ENCODE measurements at regions not wholly inside any gene's neighbourhood (a gene's known extent, or its start where the extent isn't known, plus 50 kb on each side); places are given as distances from the start of the nearest gene placed in this dataset.
"Not testable (repeated sequence)": the region's sequence is repeated elsewhere in the genome, so short reads cannot be mapped to it uniquely, and the experiment has no call there.

- DNase-seq (ENCODE audit: low read depth in 2 of 2, low spot score in 1 of 2): no peak
Observed at GRCh38 chr5:131107128-131107527, 57.9 kb downstream of the HINT1 start.

DNA sequence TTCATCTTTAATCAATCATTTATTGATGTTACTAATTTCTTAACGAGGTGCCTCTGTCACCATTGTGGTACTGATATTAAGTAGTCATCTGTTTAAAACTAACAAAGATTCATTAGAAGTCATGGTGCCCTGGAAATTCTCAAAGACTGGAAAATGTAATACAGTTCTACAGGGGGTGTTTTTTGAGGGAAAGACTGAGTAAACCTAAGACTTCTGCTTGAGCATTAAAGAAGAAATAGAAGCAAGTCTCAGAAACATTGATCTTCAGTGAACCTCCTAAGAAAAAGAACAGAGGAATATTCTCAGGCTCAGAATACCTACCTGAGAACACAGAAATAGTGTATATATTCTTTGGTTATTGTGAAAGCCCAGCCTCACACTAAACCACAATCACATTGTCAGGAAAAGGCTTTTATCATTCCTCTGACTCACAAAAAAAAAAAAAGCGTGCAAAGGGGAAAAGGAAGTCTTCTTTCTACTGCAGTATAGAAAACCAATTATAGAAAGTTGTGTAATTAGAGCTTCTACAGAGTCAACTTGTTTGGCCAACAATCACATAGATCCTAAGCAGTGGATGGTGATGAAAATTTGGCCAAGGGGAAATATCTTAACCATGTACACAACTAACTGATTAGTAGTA, 60.8 kb downstream of the HINT1 start:
- DNase-seq (ENCODE audit: low read depth in 2 of 2, low spot score in 1 of 2): no peak

- DNase-seq (ENCODE audit: low read depth in 2 of 2, low spot score in 1 of 2): no peak
Observed at GRCh38 chr5:131096774-131097710, 68.0 kb downstream of the HINT1 start.

DNA sequence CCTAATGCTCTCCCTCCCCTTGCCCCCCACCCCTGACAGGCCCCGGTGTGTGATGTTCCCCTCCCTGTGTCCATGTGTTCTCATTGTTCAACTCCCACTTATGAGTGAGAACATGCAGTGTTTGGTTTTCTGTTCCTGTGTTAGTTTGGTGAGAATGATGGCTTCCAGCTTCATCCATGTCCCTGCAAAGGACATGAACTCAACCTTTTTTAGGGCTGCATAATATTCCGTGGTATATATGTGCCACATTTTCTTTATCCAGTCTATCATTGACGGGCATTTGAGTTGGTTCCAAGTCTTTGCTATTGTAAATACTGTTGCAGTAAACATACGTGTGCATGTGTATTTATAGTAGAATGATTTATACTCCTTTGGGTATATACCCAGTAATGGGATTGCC, 69.5 kb downstream of the HINT1 start:
- DNase-seq (ENCODE audit: low read depth in 2 of 2, low spot score in 1 of 2): not testable (repeated sequence)

GRCh38 chr5:131084436-131084835, 80.6 kb downstream of the HINT1 start:
- DNase-seq (ENCODE audit: low read depth in 2 of 2, low spot score in 1 of 2): no peak

DNA sequence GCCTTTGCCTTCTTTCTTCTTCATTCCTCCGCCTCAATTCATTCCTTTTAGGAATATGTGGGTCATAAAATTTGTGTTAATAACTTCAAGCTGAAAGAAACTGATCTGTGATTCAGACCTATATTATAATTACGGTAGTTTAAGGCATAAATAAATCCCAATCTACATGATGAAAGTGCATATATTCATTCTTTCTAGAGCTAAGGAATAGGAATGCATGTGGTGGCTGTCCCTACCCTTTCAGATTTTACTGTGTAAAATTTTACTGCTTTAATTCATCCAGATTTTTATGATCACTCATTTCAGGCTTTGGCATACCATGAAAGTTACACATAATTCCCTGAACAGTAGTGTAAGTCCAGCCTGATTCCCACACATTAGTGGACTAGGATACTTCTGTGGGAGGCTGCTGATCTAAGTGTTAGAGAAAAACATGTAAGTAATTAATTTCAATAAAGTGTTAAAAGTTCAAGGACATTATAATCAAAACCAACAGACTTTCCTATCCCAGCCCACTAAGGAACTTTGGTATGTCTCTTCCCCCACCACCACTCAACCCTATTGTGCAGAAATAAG, 83.1 kb downstream of the HINT1 start:
- no peak for DNase-seq (ENCODE audit: low read depth in 2 of 2, low spot score in 1 of 2)

DNA sequence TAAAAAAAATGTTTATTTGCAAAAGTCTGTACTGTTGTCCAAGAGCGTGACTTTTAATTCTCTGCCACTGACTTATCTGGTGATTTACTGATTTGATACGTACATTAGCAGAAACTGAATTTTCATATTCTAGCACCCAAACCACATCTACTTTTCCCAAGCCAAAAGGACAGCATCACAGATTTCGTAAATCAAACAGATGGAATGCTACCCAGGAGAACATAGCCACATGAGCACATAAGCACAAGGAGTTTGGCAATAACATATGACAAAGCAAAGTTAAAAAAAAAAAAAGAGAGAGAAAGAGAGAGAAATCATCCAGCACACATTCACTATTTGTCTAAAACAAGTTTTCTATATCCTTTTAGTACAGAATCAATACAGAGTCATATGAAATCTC, 83.7 kb downstream of the HINT1 start:
- no peak for DNase-seq (ENCODE audit: low read depth in 2 of 2, low spot score in 1 of 2)

DNA sequence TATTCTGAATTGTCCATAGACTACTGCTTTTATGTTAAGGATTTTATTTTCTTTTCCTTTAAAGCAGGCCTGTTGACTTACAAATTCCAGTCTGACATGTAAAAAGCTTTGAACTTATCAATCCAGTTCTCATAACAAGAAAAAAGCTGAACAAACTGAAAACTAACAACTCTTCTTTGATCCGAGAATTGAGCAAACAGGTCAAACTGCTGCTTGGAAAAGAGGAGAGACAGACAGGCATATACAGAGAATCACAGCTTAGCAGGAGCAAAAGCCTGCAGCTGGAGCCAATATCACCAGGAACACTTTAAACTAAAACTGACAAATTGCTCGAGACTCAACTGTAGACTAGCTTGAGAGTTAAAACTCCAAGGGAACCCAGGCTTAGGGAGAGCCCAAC, 85.8 kb downstream of the HINT1 start:
- DNase-seq (ENCODE audit: low read depth in 2 of 2, low spot score in 1 of 2): no peak

- peak; percentile 9 to 37 for DNase-seq (ENCODE audit: low read depth in 2 of 2, low spot score in 1 of 2)
Observed at GRCh38 chr5:131068893-131069643, 96.0 kb downstream of the HINT1 start.

DNA sequence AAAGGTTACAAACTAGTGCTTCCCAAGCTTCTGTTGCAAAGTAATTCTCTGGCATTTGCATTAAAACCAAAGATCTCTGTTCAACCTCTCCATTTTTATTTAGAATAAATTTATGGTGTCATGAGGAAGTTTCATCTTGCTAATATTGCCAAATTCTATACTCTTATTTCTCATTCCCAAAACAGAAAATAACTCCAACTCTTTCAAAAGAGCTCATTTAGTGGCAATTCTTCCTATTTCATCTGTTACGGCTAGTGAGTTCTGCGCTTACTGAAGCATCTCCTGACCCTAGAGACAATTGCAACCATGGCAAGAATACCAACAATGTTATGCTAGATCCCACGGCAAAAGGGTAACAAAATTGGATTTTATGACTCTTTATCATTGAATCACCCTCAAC, 97.0 kb downstream of the HINT1 start:
- no peak for DNase-seq (ENCODE audit: low read depth in 2 of 2, low spot score in 1 of 2)

GRCh38 chr5:131067636-131068035, 97.4 kb downstream of the HINT1 start:
- no peak for DNase-seq (ENCODE audit: low read depth in 2 of 2, low spot score in 1 of 2)

DNA sequence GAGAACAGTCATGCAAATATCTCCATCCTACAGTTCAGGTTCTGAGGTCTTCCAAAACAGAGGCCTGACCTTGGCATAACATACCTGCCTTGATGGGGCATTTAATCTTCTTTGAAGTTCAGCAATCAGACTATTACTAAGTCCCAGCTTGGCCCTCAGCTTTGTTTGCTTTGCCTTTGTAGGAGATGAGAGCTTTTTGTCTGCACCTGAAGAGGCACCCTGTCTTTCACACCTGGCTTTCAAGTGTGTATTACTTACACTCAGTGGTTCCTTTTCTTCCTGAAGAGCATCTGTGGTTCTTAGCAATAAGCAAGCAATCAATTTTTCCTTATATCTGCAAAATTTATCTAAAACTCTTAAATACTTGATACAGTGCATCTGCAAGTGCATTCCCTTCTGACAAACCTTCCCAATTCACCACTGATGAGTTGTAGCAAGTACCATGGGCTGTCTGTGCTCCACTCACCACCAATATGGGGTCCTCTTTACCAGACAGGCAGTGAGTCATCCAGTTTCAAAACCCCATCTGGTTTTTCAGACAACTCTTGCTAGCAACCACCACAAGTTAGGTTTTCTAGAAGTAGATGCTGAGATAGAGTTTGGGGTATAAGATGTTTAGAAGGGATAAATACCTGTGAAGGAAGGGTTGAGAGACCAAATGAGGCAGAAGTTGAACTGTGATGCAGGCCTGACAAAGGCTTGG, 100.2 kb downstream of the HINT1 start:
- DNase-seq (ENCODE audit: low read depth in 2 of 2, low spot score in 1 of 2): no peak

GRCh38 chr5:131042021-131042789, 122.9 kb downstream of the HINT1 start:
- no peak for DNase-seq (ENCODE audit: low read depth in 2 of 2, low spot score in 1 of 2)

DNA sequence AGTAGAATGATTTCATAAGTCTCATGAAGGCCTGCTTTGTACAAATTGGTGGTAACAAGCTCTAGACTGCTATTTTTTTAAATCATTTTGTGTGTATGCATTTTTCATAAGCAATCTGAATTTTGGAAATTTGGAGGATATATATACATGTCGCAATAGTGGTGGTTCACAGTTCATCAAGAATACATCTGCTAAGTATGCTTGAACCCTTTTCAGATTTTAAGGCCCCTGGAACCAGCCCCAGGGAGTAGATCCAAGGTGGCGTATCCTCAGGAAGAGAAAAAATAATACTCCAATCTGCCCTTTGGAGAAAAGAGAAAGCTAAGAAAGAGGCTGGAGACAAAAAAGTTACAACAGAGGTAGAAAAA, 141.6 kb downstream of the HINT1 start:
- DNase-seq (ENCODE audit: low read depth in 2 of 2, low spot score in 1 of 2): no peak

GRCh38 chr5:131022811-131023497, 142.1 kb downstream of the HINT1 start:
- DNase-seq (ENCODE audit: low read depth in 2 of 2, low spot score in 1 of 2): no peak

DNA sequence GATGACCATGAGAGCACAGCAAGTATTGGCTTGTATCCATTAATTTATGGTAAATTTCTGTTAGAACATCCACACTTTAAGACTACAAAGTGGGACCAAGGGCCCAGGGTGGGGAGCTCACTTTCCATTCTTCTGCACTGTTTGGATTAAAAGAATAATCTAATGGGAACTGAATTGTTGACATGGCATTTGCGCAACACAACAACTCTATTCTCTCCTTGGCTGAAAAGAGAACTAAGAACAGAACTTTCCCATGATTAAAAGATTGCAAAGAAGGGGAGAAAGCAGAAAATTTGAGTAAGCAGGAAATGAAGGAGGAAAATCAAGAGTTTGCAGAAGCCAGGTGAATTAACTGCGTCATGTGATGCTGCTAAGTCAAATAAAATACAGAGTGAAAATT, 143.4 kb downstream of the HINT1 start:
- DNase-seq (ENCODE audit: low read depth in 2 of 2, low spot score in 1 of 2): no peak

DNA sequence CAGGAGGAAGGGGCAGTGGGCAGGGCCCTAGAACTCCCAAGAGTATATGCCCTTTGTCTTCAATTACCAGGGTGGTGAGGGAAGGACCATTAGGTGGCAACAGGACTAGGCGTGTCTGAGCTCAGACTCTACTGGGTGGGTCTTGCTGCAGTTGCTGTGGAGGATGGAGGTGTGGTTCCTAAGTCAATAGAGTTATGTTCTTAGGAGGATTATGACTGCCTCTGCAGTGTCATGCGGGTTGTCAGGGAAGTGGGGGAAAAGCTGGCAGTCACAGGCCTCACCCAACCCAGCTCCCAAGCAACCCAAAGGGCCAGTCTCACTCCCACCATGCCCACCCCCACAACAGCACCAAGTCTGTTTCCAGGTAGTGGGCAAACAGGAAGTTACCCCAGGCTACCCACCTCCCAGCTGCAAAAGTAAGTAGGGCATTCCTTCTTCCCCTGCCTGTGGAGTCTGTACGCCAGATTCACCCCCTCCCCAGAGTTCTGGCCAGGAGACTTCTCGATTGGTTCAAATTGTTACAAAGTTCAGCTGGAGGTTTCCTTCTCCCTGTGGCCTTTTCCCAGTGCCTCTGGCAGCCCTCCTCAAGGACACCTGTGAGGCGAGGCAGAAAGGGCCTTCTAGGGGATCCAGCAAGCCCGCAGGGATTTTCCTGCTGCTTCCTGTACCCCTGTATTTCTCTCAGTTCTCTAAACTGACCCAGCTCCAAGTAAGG, 145.3 kb downstream of the HINT1 start:
- DNase-seq (ENCODE audit: low read depth in 2 of 2, low spot score in 1 of 2): no peak

DNA sequence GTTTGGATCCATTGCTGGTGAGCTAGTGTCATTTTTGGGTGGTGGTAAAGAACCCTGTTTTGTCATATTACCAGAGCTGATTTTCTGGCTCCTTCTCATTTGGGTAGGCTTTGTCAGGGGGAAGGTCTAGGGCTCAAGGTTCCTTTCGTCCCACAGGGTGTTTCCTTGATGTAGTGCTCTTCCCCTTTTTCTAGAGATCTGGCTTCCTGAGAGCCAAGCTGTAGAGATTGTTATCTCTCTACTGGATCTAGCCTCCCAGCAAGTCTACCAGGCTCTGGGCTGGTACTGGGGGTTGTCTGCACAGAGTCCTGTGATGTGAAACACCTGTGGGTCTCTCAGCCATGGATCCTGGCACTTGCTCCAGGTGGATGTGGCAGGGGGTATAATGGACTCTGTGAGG, 145.9 kb downstream of the HINT1 start:
- no peak for DNase-seq (ENCODE audit: low read depth in 2 of 2, low spot score in 1 of 2)

DNA sequence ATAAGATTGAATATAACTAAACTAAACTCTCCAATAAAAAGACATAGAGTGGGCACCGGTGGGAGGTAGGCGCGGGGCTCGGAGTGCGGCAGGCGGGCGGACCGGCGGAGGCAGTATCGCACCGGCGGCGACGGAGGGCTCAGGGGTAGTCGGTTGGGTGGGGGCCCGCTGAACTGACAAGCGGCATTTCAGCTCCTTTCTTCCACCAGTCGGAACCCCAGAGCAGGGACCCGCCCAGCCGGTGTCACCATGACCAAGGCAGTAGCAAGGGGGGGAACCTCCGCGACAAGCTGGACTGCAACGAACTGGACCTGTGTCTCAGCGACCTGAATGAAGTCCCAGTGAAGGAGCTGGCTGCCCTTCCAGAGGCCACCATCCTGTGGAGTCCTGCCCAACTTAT, 156.7 kb downstream of the HINT1 start:
- DNase-seq (ENCODE audit: low read depth in 2 of 2, low spot score in 1 of 2): no peak

Data from stimulated activated CD8-positive, alpha-beta memory T cell treated with anti-CD3 and anti-CD28 coated beads, Interleukin-4, amount 100 ng/mL, for 1 hour (primary cell).